A549 (cell line): ENCODE measurements at regions not wholly inside any gene's neighbourhood (a gene's known extent, or its start where the extent isn't known, plus 50 kb on each side); places are given as distances from the start of the nearest gene placed in this dataset.

Experiments
- ATAC-seq, 2 experiments: fragments of 200-7000 bp in 1 of 2; fragments of >200 bp in 1 of 2; cut with Nextera tagmentation in 1 of 2; cut with Tn5 transposase in 1 of 2; 3 replicates each; pipeline versions ENCODE4 v1.8.0 to v1.9.1; 2018 to 2020; ENCODE audit warnings: mild to moderate bottlenecking in 1 of 2, moderate library complexity in 1 of 2
- CTCF ChIA-PET: fragments of 300-600 bp; sonication (Branson Sonifier 250); formaldehyde crosslinking; extraction: SDS; loops from one replicate; lab custom pipeline; 2021; ENCODE audit warnings: antibody characterized with exemption, inconsistent platforms; lab: Yijun Ruan, JAX
- POLR2A ChIA-PET: fragments of 350-600 bp; formaldehyde crosslinking; extraction: SDS; loops from one replicate; lab custom pipeline; 2021; ENCODE audit warnings: antibody characterized with exemption, inconsistent platforms; lab: Yijun Ruan, JAX
- DNase-seq, 2 experiments: peaks; one replicate each; pipeline versions ENCODE4 v3.0.0 to v3.0.0-alpha.2; 2011 to 2016; ENCODE audit warnings: low read depth in 1 of 2, low spot score in 1 of 2
- FAIRE-seq: peaks from 2 replicates; lab custom pipeline; 2011; peaks lifted over from hg19 to GRCh38; lab: Jason Lieb, UNC
- H3K27ac ChIP-seq, 2 experiments: fragments of >200 bp; sonication (Bioruptor Twin); formaldehyde crosslinking; 3 replicates each; pipeline ENCODE4 v1.5.1; 2016 to 2017
- H3K4me1 ChIP-seq: fragments of >200 bp; sonication (Bioruptor Twin); formaldehyde crosslinking; 3 replicates; pipeline ENCODE4 v1.6.1; 2016
- H3K4me2 ChIP-seq: fragments of >200 bp; sonication (Bioruptor Twin); formaldehyde crosslinking; 3 replicates; pipeline ENCODE4 v1.6.1; 2016
- H3K4me3 ChIP-seq: fragments of >200 bp; sonication (Bioruptor Twin); formaldehyde crosslinking; 3 replicates; pipeline ENCODE4 v1.5.1; 2016
- H3K9me3 ChIP-seq: fragments of >200 bp; sonication (Bioruptor Twin); formaldehyde crosslinking; 3 replicates; pipeline ENCODE4 v1.6.1; 2016
- ATOH8 ChIP-seq: fragments of 250-450 bp; sonication (Bioruptor Pico); IDR thresholded peaks from 2 replicates; pipeline ENCODE4 v1.5.0; 2020; ENCODE audit warnings: low read depth, mild to moderate bottlenecking, moderate library complexity
- BCL3 ChIP-seq: fragments of >200 bp; sonication (Bioruptor Twin); formaldehyde crosslinking; IDR thresholded peaks from 3 replicates; pipeline ENCODE4 v1.6.1; 2016
- EHF ChIP-seq: fragments of 250-450 bp; sonication (Bioruptor Pico); IDR thresholded peaks from 2 replicates; pipeline ENCODE4 v1.5.0; 2020; ENCODE audit warnings: mild to moderate bottlenecking
- FOSL2 ChIP-seq, 2 experiments: fragments of 450-650 bp in 1 of 2; fragments of >200 bp in 1 of 2; sonication (Bioruptor Twin) in 1 of 2; formaldehyde crosslinking; IDR thresholded peaks; 2 replicates each; pipeline versions ENCODE4 v1.5.0 to v1.6.1; 2016 to 2020; ENCODE audit warnings: mild to moderate bottlenecking in 1 of 2, moderate library complexity in 1 of 2
- KDM5A ChIP-seq: fragments of 200-600 bp; sonication (generic); IDR thresholded peaks from 2 replicates; pipeline ENCODE4 v1.6.1; 2016; ENCODE audit warnings: antibody characterized with exemption, mild to moderate bottlenecking
- PBX3 ChIP-seq: IDR thresholded peaks from 2 replicates; pipeline ENCODE4 v1.6.1; 2012
- POLR2AphosphoS2 ChIP-seq: conservative IDR thresholded peaks from 2 replicates; pipeline ENCODE4 v1.6.1; 2012; ENCODE audit warnings: low read length, improper control_type of control experiment, inconsistent platforms
- RAD21 ChIP-seq, 2 experiments: fragments of >200 bp in 1 of 2; sonication (Bioruptor Twin) in 1 of 2; formaldehyde crosslinking in 1 of 2; IDR thresholded peaks in 1 of 2; conservative IDR thresholded peaks in 1 of 2; 2 replicates in 1 of 2; 3 replicates in 1 of 2; pipeline ENCODE4 v1.6.1; 2012 to 2018; ENCODE audit warnings: inconsistent platforms in 1 of 2
- RFX5 ChIP-seq: fragments of 450-650 bp; IDR thresholded peaks from 2 replicates; pipeline ENCODE4 v1.7.1; 2014; ENCODE audit warnings: antibody characterized with exemption, mild to moderate bottlenecking, moderate library complexity
- SREBF2 ChIP-seq: fragments of 450-650 bp; IDR thresholded peaks from 2 replicates; pipeline ENCODE4 v1.6.1; 2014; ENCODE audit warnings: mild to moderate bottlenecking, moderate library complexity
- ZC3H11A ChIP-seq: fragments of 450-650 bp; IDR thresholded peaks from 2 replicates; pipeline ENCODE4 v1.6.1; 2014; ENCODE audit warnings: antibody characterized with exemption, mild to moderate bottlenecking
- ZFP36 ChIP-seq: fragments of 450-650 bp; IDR thresholded peaks from 2 replicates; pipeline ENCODE4 v1.6.1; 2014; ENCODE audit warnings: borderline replicate concordance; ENCODE audit not compliant: partially characterized antibody
- WGBS: methylation state at CpG from one replicate; pipeline ENCODE4 v1.1.6; 2017; ENCODE audit errors: missing lambda C conversion rate; 5-methylcytosine and 5-hydroxymethylcytosine counted together
- TF ChIP-seq, protein P1 (sequence below): fragments of 150-350 bp; IDR thresholded peaks from 2 replicates; pipeline ENCODE4 v1.6.1; 2014; ENCODE audit warnings: low read depth, mild to moderate bottlenecking, low read length
- TF ChIP-seq, protein P2 (sequence below): fragments of 200-600 bp; sonication (generic); IDR thresholded peaks from 2 replicates; pipeline ENCODE4 v1.6.1; 2016; ENCODE audit warnings: antibody characterized with exemption, mild to moderate bottlenecking, moderate library complexity
- TF ChIP-seq, protein P3 (sequence below): fragments of 450-650 bp; IDR thresholded peaks from 2 replicates; pipeline ENCODE4 v1.6.1; 2014; ENCODE audit warnings: antibody characterized with exemption

DNA sequence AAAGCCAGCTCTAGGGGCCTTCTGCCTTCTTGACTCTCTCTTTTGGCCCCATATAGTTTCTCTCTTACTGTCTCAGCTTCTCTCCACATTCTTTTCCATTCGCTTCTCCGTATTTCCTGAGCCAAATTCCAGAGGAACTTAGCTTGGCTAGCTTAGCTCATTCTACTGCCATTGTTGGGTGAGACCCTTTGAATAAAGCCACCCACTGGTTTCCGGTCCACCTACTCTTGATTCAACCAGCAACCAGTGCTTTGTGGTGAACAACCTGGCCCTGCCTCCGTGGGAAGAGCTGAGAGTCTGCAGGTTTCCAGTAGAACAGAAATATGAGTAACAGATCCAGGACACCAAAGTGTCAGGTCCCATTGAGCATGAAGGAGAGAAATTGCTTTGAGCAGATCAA lies 81.3 kb upstream of the ARHGAP20 start (continued):
- no peak for TF ChIP-seq BCL3
- no peak for TF ChIP-seq ZC3H11A
- TF ChIP-seq SREBF2, result no peak
- TF ChIP-seq, protein P1, sequence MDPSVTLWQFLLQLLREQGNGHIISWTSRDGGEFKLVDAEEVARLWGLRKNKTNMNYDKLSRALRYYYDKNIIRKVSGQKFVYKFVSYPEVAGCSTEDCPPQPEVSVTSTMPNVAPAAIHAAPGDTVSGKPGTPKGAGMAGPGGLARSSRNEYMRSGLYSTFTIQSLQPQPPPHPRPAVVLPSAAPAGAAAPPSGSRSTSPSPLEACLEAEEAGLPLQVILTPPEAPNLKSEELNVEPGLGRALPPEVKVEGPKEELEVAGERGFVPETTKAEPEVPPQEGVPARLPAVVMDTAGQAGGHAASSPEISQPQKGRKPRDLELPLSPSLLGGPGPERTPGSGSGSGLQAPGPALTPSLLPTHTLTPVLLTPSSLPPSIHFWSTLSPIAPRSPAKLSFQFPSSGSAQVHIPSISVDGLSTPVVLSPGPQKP, result no peak
- no peak for TF ChIP-seq RFX5
- TF ChIP-seq FOSL2 (IDR thresholded peaks at IDR 0.05), result no peak
- TF ChIP-seq FOSL2 (CRISPR knock-in tag; IDR thresholded peaks at IDR 0.05), result no peak
- TF ChIP-seq RAD21 (conservative IDR thresholded peaks at IDR 0.05 in 1 of 2, IDR thresholded peaks at IDR 0.05 in 1 of 2), result no peak
- no peak for TF ChIP-seq ATOH8
- TF ChIP-seq, all 56 proteins: peak for 0

DNA sequence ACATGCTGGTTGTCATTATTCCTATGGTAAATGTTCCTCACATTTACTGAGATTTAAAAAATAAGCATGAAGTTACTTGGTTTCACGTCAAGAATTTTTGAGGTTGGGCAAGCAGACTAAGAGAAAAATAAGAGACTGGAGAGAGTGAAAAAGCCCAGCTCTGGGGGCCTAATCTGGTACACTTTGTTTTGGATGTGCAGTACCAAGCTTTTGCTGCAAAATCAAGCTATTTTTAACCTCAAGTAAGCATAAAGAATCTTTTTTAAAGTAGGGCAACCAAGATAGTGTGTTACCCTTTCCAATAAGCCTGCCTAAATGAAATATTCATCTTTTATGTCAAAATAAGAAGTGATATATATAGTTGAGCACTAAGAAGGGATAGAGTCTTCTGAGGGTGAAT lies 79.4 kb upstream of the ARHGAP20 start:
- DNase-seq (no peak), ATAC-seq (no peak), FAIRE-seq (no peak)
- Histone ChIP-seq H3K27ac (no peak overlapping the region), H3K4me1 (no peaks in the 10 kb centered on the region), H3K4me2 (no peak overlapping the region), H3K4me3 (no peak overlapping the region), H3K9me3 (no peaks in the 10 kb centered on the region)
- ChIA-PET CTCF (no interaction called here), POLR2A (no interaction called here)
- TF ChIP-seq POLR2AphosphoS2 (no peak), BCL3 (no peak), PBX3 (no peak), EHF (CRISPR knock-in tag) (no peak), KDM5A (no peak), ZFP36 (no peak)
- TF ChIP-seq, protein P2, sequence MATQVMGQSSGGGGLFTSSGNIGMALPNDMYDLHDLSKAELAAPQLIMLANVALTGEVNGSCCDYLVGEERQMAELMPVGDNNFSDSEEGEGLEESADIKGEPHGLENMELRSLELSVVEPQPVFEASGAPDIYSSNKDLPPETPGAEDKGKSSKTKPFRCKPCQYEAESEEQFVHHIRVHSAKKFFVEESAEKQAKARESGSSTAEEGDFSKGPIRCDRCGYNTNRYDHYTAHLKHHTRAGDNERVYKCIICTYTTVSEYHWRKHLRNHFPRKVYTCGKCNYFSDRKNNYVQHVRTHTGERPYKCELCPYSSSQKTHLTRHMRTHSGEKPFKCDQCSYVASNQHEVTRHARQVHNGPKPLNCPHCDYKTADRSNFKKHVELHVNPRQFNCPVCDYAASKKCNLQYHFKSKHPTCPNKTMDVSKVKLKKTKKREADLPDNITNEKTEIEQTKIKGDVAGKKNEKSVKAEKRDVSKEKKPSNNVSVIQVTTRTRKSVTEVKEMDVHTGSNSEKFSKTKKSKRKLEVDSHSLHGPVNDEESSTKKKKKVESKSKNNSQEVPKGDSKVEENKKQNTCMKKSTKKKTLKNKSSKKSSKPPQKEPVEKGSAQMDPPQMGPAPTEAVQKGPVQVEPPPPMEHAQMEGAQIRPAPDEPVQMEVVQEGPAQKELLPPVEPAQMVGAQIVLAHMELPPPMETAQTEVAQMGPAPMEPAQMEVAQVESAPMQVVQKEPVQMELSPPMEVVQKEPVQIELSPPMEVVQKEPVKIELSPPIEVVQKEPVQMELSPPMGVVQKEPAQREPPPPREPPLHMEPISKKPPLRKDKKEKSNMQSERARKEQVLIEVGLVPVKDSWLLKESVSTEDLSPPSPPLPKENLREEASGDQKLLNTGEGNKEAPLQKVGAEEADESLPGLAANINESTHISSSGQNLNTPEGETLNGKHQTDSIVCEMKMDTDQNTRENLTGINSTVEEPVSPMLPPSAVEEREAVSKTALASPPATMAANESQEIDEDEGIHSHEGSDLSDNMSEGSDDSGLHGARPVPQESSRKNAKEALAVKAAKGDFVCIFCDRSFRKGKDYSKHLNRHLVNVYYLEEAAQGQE, result no peak
- TF ChIP-seq, protein P3, sequence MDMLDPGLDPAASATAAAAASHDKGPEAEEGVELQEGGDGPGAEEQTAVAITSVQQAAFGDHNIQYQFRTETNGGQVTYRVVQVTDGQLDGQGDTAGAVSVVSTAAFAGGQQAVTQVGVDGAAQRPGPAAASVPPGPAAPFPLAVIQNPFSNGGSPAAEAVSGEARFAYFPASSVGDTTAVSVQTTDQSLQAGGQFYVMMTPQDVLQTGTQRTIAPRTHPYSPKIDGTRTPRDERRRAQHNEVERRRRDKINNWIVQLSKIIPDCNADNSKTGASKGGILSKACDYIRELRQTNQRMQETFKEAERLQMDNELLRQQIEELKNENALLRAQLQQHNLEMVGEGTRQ, result no peak
- 0% methylated on average over 1 of the region's 1 CpG for WGBS
